ENCODE measurements at regions not wholly inside any gene's neighbourhood (a gene's known extent, or its start where the extent isn't known, plus 50 kb on each side); places are given as distances from the start of the nearest gene placed in this dataset.

- no peaks in the 10 kb centered on the region for H3K79me1 ChIP-seq (ENCODE audit: low read depth in 1 of 2, low read length in 2 of 2)
- H3K18ac ChIP-seq (ENCODE audit: low read depth, low read length) = no peak overlapping the region
- H4K8ac ChIP-seq (ENCODE audit: low read depth in 2 of 2, low read length in 2 of 2) = no peak overlapping the region
- no peak overlapping the region for H3K9ac ChIP-seq (ENCODE audit: low read depth, low read length)
- in situ Hi-C loops (cut with MboI; ENCODE audit: low sequenced_read_pairs) (no loop called here), dilution Hi-C loops (cut with HindIII; ENCODE audit: low sequenced_read_pairs, unreplicated experiment) (no loop called here), intact Hi-C loops (cut with micrococcal nuclease) (no loop called here)
- no peak overlapping the region for H2AK5ac ChIP-seq (ENCODE audit: low read depth, low read length)
- no peak overlapping the region for H4K91ac ChIP-seq (ENCODE audit: insufficient read depth, low read depth, low read length)
- no peaks in the 10 kb centered on the region for H4K20me1 ChIP-seq (ENCODE audit: insufficient read depth, low read length)
- H3K4me1 ChIP-seq (ENCODE audit: control insufficient read depth, insufficient read depth, low read length) = no peaks in the 10 kb centered on the region
- no peak overlapping the region for H3K27ac ChIP-seq (ENCODE audit: insufficient read depth, low read length)
- POLR2A ChIA-PET (ENCODE audit: unreplicated experiment) = no interaction called here
- H3K56ac ChIP-seq (ENCODE audit: extremely low read depth, insufficient read depth, low read length) = no peak overlapping the region
- H3K23ac ChIP-seq (ENCODE audit: low read depth, low read length) = no peak overlapping the region
- no TSS peak for BruUV-seq (replicated peaks)
- no peaks in the 10 kb centered on the region; the same call in 1 of the 2 replicates for H3K9me3 ChIP-seq (ENCODE audit: control insufficient read depth, insufficient read depth, low read length)
- no peak overlapping the region for H2BK15ac ChIP-seq (ENCODE audit: low read depth, low read length)
- H3K4ac ChIP-seq (ENCODE audit: low read depth, low read length) = no peak overlapping the region
- H3K4me2 ChIP-seq (ENCODE audit: low read depth, low read length) = no peak overlapping the region
- H3K4me3 ChIP-seq (ENCODE audit: insufficient read depth, low read depth, low read length) = no peak overlapping the region
- H2AFZ ChIP-seq (replicated peaks; ENCODE audit: low read length, poor library complexity) = no peak overlapping the region
- WGBS, 2 experiments (ENCODE audit: extremely low coverage in 2 of 2, insufficient read length in 1 of 2) = no CpG with 5 or more reads among the region's 3 CpGs
- no peak overlapping the region for H2BK20ac ChIP-seq (ENCODE audit: low read depth, low read length)
- no peak for DNase-seq
- H3K14ac ChIP-seq (replicated peaks; ENCODE audit: low read depth, low read length) = no peak overlapping the region
- CTCF ChIA-PET = no interaction called here
- ATAC-seq (ENCODE audit: low read depth) = no peak
- H2BK5ac ChIP-seq (ENCODE audit: low read depth, low read length, poor library complexity, severe bottlenecking) = no peak overlapping the region
- TF ChIP-seq FOS (IDR thresholded peaks at IDR 0.05; ENCODE audit: low read depth, low read length) = no peak
- TF ChIP-seq MAZ (IDR thresholded peaks at IDR 0.05; ENCODE audit: borderline replicate concordance, low read depth, low read length) = no peak
- TF ChIP-seq SMC3 (IDR thresholded peaks at IDR 0.05; ENCODE audit: low read depth, low read length) = no peak
- no peak for TF ChIP-seq USF2 (IDR thresholded peaks at IDR 0.05; ENCODE audit: low read depth, low read length)
- TF ChIP-seq CTCF (conservative IDR thresholded peaks at IDR 0.05; ENCODE audit: low read depth, low read length) = no peak
- TF ChIP-seq NFE2L2 (IDR thresholded peaks at IDR 0.05; ENCODE audit: low read depth, low read length) = no peak
- TF ChIP-seq BHLHE40 (IDR thresholded peaks at IDR 0.05; ENCODE audit: low read depth, low read length) = no peak
- TF ChIP-seq CEBPB (IDR thresholded peaks at IDR 0.05; ENCODE audit: low read depth, low read length) = no peak
- TF ChIP-seq POLR2A (IDR thresholded peaks at IDR 0.05; ENCODE audit: low read depth, low read length) = no peak
- TF ChIP-seq MXI1 (IDR thresholded peaks at IDR 0.05; ENCODE audit: borderline replicate concordance, low read depth, low read length) = no peak
- H3K27me3 ChIP-seq (ENCODE audit: control insufficient read depth, insufficient read depth, low read length) = no peaks in the 10 kb centered on the region
- no peaks in the 10 kb centered on the region for H3K36me3 ChIP-seq (ENCODE audit: control insufficient read depth, insufficient read depth, low read length)
- H2AK9ac ChIP-seq (replicated peaks; ENCODE audit: low read depth, low read length, poor library complexity) = no peak overlapping the region
- H3K9me1 ChIP-seq (ENCODE audit: insufficient read depth, low read length) = no peaks in the 10 kb centered on the region
- no peak overlapping the region for H2BK120ac ChIP-seq (ENCODE audit: low read depth, low read length)
- no peak overlapping the region for H4K5ac ChIP-seq (ENCODE audit: low read depth, low read length)
Measured at GRCh38 chr11:112770487-112770886, 190.7 kb upstream of the NCAM1 start.
